OCI-LY3 (cell line): ENCODE measurements at regions not wholly inside any gene's neighbourhood (a gene's known extent, or its start where the extent isn't known, plus 50 kb on each side); places are given as distances from the start of the nearest gene placed in this dataset.

Source experiments
- H2AFZ ChIP-seq: fragments of 200-600, 300-600 bp; shearing (Covaris generic); 2 replicates; pipeline ENCODE4 v1.6.0; 2014; ENCODE audit warnings: antibody characterized with exemption, low read depth, low read length
- H3K27ac ChIP-seq: fragments of 200-600, 300-600 bp; sonication (generic); 2 replicates; pipeline ENCODE4 v1.5.1; 2014; ENCODE audit warnings: mild to moderate bottlenecking, low read length, moderate library complexity, mixed read lengths
- H3K27me3 ChIP-seq: fragments of 200-600, 300-600 bp; sonication (generic); 2 replicates; pipeline ENCODE4 v1.6.1; 2014; ENCODE audit warnings: low read depth, low read length, mixed read lengths
- H3K36me3 ChIP-seq: fragments of 200-600, 300-600 bp; sonication (generic); replicated peaks from 2 replicates; pipeline ENCODE3; 2014; ENCODE audit warnings: low read depth, low read length, mixed read lengths
- H3K4me1 ChIP-seq: fragments of 300-600, 200-600 bp; sonication (generic); 2 replicates; pipeline ENCODE4 v1.6.1; 2014; ENCODE audit warnings: low read length, mixed read lengths
- H3K4me2 ChIP-seq: fragments of 200-600, 300-600 bp; sonication (generic); 2 replicates; pipeline ENCODE4 v1.6.1; 2014; ENCODE audit warnings: low read length, mixed read lengths
- H3K4me3 ChIP-seq: fragments of 300-600, 200-600 bp; sonication (generic); 2 replicates; pipeline ENCODE4 v1.5.1; 2014; ENCODE audit warnings: antibody characterized with exemption, mild to moderate bottlenecking, low read length, moderate library complexity
- H3K79me2 ChIP-seq: fragments of 300-600, 200-600 bp; shearing (Covaris generic); 2 replicates; pipeline ENCODE4 v1.6.1; 2014; ENCODE audit warnings: mild to moderate bottlenecking, low read length, mixed read lengths
- H3K9ac ChIP-seq: fragments of 300-600, 200-600 bp; shearing (Covaris generic); 2 replicates; pipeline ENCODE4 v1.6.0; 2014; ENCODE audit warnings: mild to moderate bottlenecking, low read length, moderate library complexity
- H3K9me3 ChIP-seq: fragments of 200-600, 300-600 bp; shearing (Covaris generic); 2 replicates; pipeline ENCODE4 v1.6.1; 2014; ENCODE audit warnings: low read length, mixed read lengths; ENCODE audit not compliant: insufficient read depth
- H4K20me1 ChIP-seq: fragments of 200-600, 300-600 bp; sonication (generic); 2 replicates; pipeline ENCODE4 v1.6.1; 2016; ENCODE audit warnings: low read length, mixed read lengths; ENCODE audit not compliant: insufficient read depth
- EZH2phosphoT487 ChIP-seq: fragments of 200-600 bp; shearing (Covaris generic); IDR thresholded peaks from 2 replicates; pipeline ENCODE4 v1.6.1; 2018; ENCODE audit warnings: antibody characterized with exemption, mixed run types, low read depth
- TF ChIP-seq, protein P1 (sequence below): fragments of 200-600, 300-600 bp; sonication (generic); IDR thresholded peaks from 2 replicates; pipeline ENCODE4 v1.5.1; 2014; ENCODE audit warnings: antibody characterized with exemption, low read length, low read depth

DNA sequence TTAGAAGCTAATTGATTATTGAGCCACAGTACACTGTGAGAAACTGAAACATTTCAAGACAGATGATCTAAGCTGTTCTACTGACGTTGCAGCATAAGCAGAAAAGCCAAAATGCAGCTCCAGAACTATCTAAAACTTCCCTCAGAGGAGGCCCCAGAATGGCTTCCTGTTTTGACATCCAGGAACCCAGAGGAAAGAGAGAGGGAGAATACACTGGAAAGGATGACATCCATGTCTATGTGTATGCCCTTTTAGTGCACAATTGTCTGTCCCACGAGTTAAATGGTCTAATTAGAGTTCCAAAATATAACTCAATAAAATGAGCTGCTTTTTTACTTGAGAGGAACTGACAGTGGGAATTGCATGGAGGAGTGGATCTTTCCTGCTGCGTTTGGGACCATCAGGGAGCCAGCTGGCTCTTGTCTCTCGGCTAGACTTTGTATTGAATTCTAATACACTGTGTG, 688.1 kb downstream of the ZNF385D start:
- H2AFZ ChIP-seq = no peak overlapping the region
- no peak for TF ChIP-seq EZH2phosphoT487
- TF ChIP-seq, protein P1, sequence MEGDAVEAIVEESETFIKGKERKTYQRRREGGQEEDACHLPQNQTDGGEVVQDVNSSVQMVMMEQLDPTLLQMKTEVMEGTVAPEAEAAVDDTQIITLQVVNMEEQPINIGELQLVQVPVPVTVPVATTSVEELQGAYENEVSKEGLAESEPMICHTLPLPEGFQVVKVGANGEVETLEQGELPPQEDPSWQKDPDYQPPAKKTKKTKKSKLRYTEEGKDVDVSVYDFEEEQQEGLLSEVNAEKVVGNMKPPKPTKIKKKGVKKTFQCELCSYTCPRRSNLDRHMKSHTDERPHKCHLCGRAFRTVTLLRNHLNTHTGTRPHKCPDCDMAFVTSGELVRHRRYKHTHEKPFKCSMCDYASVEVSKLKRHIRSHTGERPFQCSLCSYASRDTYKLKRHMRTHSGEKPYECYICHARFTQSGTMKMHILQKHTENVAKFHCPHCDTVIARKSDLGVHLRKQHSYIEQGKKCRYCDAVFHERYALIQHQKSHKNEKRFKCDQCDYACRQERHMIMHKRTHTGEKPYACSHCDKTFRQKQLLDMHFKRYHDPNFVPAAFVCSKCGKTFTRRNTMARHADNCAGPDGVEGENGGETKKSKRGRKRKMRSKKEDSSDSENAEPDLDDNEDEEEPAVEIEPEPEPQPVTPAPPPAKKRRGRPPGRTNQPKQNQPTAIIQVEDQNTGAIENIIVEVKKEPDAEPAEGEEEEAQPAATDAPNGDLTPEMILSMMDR = no peak
- no peak overlapping the region for H3K27ac ChIP-seq
- no peak overlapping the region for H3K4me3 ChIP-seq
- no peak overlapping the region for H3K4me2 ChIP-seq
- no peaks in the 10 kb centered on the region for H3K79me2 ChIP-seq
- no peak overlapping the region for H3K9ac ChIP-seq
- H4K20me1 ChIP-seq = no peaks in the 10 kb centered on the region
- H3K9me3 ChIP-seq = no peaks in the 10 kb centered on the region
- H3K27me3 ChIP-seq = peaks cover 18% of the 10 kb centered on the region; the same call in 1 of the 2 replicates
- no peaks in the 10 kb centered on the region for H3K36me3 ChIP-seq
- no peaks in the 10 kb centered on the region for H3K4me1 ChIP-seq

DNA sequence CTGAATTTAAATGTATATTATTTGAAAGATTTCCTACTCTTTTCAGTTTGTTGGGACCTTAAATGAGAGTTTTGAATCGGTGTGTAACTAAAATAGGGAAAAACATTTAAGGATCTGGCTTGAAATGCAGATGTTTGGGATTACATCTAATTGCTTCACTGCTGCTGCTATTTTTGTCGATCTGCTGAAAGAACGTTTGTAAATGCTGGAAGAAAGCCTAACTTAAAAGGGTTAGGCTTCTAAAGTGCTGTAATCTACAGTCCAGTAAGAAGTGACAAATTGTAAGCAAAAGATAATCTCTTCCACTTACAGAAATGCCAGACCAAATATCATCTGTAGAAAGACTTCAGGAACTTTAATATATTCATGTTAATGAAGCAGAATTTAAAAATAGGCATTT, 691.6 kb downstream of the ZNF385D start:
- no peaks in the 10 kb centered on the region for H4K20me1 ChIP-seq
- no peak overlapping the region for H3K4me3 ChIP-seq
- no peak overlapping the region for H2AFZ ChIP-seq
- H3K36me3 ChIP-seq = no peaks in the 10 kb centered on the region
- no peaks in the 10 kb centered on the region for H3K9me3 ChIP-seq
- no peak for TF ChIP-seq EZH2phosphoT487
- H3K27ac ChIP-seq = no peak overlapping the region
- H3K9ac ChIP-seq = no peak overlapping the region
- no peak overlapping the region for H3K4me2 ChIP-seq
- peaks cover 34% of the 10 kb centered on the region for H3K27me3 ChIP-seq
- no peaks in the 10 kb centered on the region for H3K79me2 ChIP-seq
- no peaks in the 10 kb centered on the region for H3K4me1 ChIP-seq

DNA sequence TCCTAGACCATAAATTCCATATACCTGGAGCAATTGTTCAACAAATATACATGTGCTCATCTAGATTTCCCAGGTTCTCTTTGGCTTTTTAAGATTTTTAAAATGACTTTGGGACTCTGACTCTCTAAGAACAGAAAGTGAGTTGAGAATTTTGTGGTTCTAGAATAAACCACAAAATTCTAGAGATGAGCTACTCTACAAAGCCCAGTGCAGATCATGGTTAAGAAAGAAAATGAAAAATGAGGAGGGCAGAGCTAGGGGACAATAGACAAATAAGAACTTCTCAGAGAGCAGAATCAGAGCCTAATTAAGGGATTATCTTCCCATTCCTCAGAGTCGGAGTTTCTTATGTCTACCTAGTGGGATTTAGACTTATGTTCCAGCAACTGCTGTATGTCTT, 694.7 kb downstream of the ZNF385D start:
- H4K20me1 ChIP-seq = no peaks in the 10 kb centered on the region
- H3K36me3 ChIP-seq = no peaks in the 10 kb centered on the region
- H3K27ac ChIP-seq = no peak overlapping the region
- H3K4me2 ChIP-seq = no peak overlapping the region
- no peak overlapping the region for H2AFZ ChIP-seq
- peaks cover 34% of the 10 kb centered on the region for H3K27me3 ChIP-seq
- H3K9me3 ChIP-seq = no peaks in the 10 kb centered on the region
- H3K79me2 ChIP-seq = no peaks in the 10 kb centered on the region
- no peak overlapping the region for H3K4me3 ChIP-seq
- H3K4me1 ChIP-seq = no peaks in the 10 kb centered on the region
- no peak overlapping the region for H3K9ac ChIP-seq
- no peak for TF ChIP-seq EZH2phosphoT487
- TF ChIP-seq, protein P1 = no peak

DNA sequence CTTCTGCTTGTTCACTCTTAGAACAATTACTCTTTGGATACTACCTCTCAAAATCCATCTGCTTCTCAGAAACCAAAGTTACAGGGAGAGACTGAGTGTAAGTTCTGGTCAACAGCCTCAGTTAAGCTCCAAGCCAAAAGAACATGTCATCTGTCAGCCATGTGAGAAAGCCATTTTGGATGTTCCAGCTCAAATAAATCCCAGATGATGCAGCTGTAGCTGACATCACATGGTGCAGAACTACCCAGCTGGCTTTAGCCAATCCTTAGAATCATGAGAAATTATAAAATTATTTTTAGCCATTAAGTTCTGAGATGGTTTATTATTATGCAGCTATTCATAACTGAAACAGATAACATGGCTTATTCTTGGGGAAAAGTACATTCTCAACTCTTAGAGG, 696.0 kb downstream of the ZNF385D start:
- TF ChIP-seq, protein P1 = no peak
- no peak for TF ChIP-seq EZH2phosphoT487
- Histone ChIP-seq H3K36me3 (no peaks in the 10 kb centered on the region), H3K9me3 (no peaks in the 10 kb centered on the region), H3K27me3 (peaks cover 32% of the 10 kb centered on the region), H3K27ac (no peak overlapping the region), H3K4me2 (no peak overlapping the region), H3K79me2 (no peaks in the 10 kb centered on the region), H3K4me1 (no peaks in the 10 kb centered on the region), H3K4me3 (no peak overlapping the region), H3K9ac (no peak overlapping the region), H2AFZ (no peak overlapping the region), H4K20me1 (no peaks in the 10 kb centered on the region)

DNA sequence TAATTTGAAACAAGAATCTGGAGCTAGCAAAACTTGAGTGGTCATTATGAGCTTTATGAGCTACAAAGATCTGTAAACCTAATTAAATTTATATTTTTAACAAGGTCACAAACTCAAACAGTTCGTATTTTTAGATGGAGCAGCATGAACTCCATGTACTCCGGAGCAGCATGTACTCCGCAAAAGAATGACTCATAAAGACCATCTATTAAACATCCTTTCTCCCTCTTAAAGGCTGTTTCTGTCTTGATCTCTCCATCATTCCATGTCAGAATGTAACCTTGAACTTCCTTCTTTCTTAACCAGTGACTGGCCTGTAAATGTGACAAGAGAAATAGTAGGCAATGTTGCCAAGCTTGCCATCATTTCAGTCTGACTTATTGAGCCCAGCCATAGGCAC, 696.9 kb downstream of the ZNF385D start:
- no peaks in the 10 kb centered on the region for H4K20me1 ChIP-seq
- H3K9ac ChIP-seq = no peak overlapping the region
- no peak overlapping the region for H3K27ac ChIP-seq
- no peaks in the 10 kb centered on the region for H3K79me2 ChIP-seq
- H3K27me3 ChIP-seq = peaks cover 22% of the 10 kb centered on the region
- H3K36me3 ChIP-seq = no peaks in the 10 kb centered on the region
- no peaks in the 10 kb centered on the region for H3K9me3 ChIP-seq
- no peak overlapping the region for H3K4me3 ChIP-seq
- H2AFZ ChIP-seq = no peak overlapping the region
- H3K4me1 ChIP-seq = no peaks in the 10 kb centered on the region
- no peak overlapping the region for H3K4me2 ChIP-seq
- TF ChIP-seq EZH2phosphoT487 = no peak
- TF ChIP-seq, protein P1 = no peak
